H1 (cell line): ENCODE measurements at regions not wholly inside any gene's neighbourhood (a gene's known extent, or its start where the extent isn't known, plus 50 kb on each side); places are given as distances from the start of the nearest gene placed in this dataset.

Experiments
- ASH2L ChIP-seq: fragments of 200-600, 300-600 bp; sonication (generic); IDR thresholded peaks from one replicate; pipeline ENCODE4 v1.7.1; 2017; ENCODE audit warnings: low read length
- CBX8 ChIP-seq: fragments of 300-800, 300-1000 bp; sonication (generic); IDR thresholded peaks from 2 replicates; pipeline ENCODE4 v1.7.1; 2016; ENCODE audit warnings: low read depth, low read length, borderline replicate concordance
- EP300 ChIP-seq, 2 experiments: IDR thresholded peaks; 1 replicate in 1 of 2; 2 replicates in 1 of 2; pipeline ENCODE4 v1.6.1; 2011 to 2012; ENCODE audit warnings: low read depth in 2 of 2, low read length in 2 of 2, mild to moderate bottlenecking in 2 of 2, borderline replicate concordance in 1 of 2, inconsistent platforms in 1 of 2, moderate library complexity in 1 of 2
- POLR2AphosphoS5 ChIP-seq: IDR thresholded peaks from 2 replicates; pipeline ENCODE4 v1.6.1; 2011; ENCODE audit warnings: low read depth, low read length
- RBBP5 ChIP-seq: IDR thresholded peaks from 2 replicates; pipeline ENCODE4 v1.7.1; 2012; ENCODE audit warnings: low read depth, mild to moderate bottlenecking, inconsistent platforms, low read length, moderate library complexity, borderline replicate concordance
- TAF1 ChIP-seq: IDR thresholded peaks from 2 replicates; pipeline ENCODE4 v1.6.1; 2011; ENCODE audit warnings: mild to moderate bottlenecking, low read depth, low read length
- TBP ChIP-seq: IDR thresholded peaks from 2 replicates; pipeline ENCODE4 v1.6.1; 2011; ENCODE audit warnings: low read depth, low read length, improper control_type of control experiment

DNA sequence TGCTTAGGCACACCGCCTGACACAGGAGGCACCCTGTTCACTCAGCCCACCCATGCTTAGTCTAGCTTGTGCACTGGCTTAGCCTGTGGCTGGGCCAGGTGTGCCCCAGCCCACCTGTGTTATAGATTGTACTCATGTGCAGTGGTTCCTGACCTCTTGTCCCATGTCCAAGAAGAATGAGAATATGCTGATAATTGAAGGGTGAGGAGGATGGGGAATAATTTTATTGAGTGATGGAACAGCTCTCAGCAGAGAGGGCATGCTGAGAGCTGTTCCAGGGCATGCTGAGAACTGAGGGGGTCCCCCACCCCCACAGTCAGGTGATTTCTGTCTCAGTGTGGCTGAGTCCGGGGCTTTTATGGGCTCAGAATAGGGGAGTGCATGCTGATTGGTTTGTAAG is 395.9 kb downstream of the FUT8 start (continued):
- no peak for TF ChIP-seq POLR2AphosphoS5
- no peak for TF ChIP-seq RBBP5
- no peak for TF ChIP-seq EP300 (IDR thresholded peaks at IDR 0.05; ENCODE audit: borderline replicate concordance in 1 of 2, low read depth in 2 of 2, low read length in 2 of 2)
- no peak for TF ChIP-seq ASH2L
- no peak for TF ChIP-seq CBX8
- TF ChIP-seq TAF1: no peak
- TF ChIP-seq TBP: no peak
